ENCODE measurements at regions not wholly inside any gene's neighbourhood (a gene's known extent, or its start where the extent isn't known, plus 50 kb on each side); places are given as distances from the start of the nearest gene placed in this dataset.
"Not testable (repeated sequence)": the region's sequence is repeated elsewhere in the genome, so short reads cannot be mapped to it uniquely, and the experiment has no call there.

- TF ChIP-seq, protein P1, sequence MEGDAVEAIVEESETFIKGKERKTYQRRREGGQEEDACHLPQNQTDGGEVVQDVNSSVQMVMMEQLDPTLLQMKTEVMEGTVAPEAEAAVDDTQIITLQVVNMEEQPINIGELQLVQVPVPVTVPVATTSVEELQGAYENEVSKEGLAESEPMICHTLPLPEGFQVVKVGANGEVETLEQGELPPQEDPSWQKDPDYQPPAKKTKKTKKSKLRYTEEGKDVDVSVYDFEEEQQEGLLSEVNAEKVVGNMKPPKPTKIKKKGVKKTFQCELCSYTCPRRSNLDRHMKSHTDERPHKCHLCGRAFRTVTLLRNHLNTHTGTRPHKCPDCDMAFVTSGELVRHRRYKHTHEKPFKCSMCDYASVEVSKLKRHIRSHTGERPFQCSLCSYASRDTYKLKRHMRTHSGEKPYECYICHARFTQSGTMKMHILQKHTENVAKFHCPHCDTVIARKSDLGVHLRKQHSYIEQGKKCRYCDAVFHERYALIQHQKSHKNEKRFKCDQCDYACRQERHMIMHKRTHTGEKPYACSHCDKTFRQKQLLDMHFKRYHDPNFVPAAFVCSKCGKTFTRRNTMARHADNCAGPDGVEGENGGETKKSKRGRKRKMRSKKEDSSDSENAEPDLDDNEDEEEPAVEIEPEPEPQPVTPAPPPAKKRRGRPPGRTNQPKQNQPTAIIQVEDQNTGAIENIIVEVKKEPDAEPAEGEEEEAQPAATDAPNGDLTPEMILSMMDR (IDR thresholded peaks at IDR 0.05; ENCODE audit: poor library complexity): not testable (repeated sequence)
- TF ChIP-seq EZH2 (IDR thresholded peaks at IDR 0.05; ENCODE audit: borderline replicate concordance): not testable (repeated sequence)
Observed at GRCh38 chr7:4507886-4508285, 174.2 kb upstream of the FOXK1 start.
